ENCODE measurements at regions not wholly inside any gene's neighbourhood (a gene's known extent, or its start where the extent isn't known, plus 50 kb on each side); places are given as distances from the start of the nearest gene placed in this dataset.

DNA sequence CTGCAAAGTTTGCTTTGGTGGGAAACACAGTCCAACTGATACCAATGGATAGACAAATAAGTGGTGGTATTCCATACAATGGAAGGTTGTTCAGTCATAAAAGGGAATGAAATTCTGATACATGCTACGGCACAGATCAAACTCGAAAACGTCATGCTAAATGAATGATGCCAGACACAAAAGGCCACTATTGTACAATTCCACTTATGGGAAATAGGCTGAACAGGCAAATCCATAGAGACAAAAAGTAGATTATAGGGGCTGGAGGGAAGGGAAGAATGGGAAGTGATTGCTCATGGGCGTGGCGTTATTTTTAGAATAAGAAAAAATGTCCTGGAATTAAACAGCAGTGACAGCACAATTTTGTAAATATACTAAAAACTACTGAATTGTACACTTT is 66.0 kb upstream of the FOXK1 start:
- TF ChIP-seq CTCF (IDR thresholded peaks at IDR 0.05; ENCODE audit: insufficient read depth, low read length) (no peak), REST (IDR thresholded peaks at IDR 0.05; ENCODE audit: insufficient replicate concordance, low read depth) (no peak), POLR2AphosphoS5 (IDR thresholded peaks at IDR 0.05; ENCODE audit: low read depth) (no peak), GABPA (IDR thresholded peaks at IDR 0.05; ENCODE audit: low read depth) (no peak), SPI1 (IDR thresholded peaks at IDR 0.05; ENCODE audit: borderline replicate concordance, low read depth) (no peak)
